ENCODE measurements at regions not wholly inside any gene's neighbourhood (a gene's known extent, or its start where the extent isn't known, plus 50 kb on each side); places are given as distances from the start of the nearest gene placed in this dataset.

DNA sequence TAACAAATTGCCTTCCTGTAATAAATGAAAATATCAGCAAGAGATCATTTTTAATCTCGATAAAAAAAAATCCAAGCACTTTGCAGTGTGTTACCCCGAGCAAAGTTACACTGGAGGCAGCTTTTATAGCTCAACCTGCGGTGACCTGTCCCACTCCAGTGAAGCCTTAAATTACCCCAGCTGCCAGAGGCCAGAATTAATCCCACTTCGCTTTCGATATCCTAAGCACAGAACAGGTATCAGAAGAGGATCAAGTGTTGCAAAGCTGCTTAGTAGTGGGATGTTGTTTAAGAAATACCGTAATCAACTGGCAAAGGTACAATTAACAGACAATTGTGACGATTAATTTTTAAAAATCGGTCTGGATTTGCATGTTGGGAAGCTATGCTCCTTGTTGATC lies 314.0 kb downstream of the AGTPBP1 start:
- Histone ChIP-seq H2AK5ac (ENCODE audit: low read depth, low read length) (no peak overlapping the region), H4K5ac (ENCODE audit: low read depth, low read length) (no peak overlapping the region), H2BK5ac (ENCODE audit: low read depth, low read length, poor library complexity, severe bottlenecking) (no peak overlapping the region), H3K56ac (ENCODE audit: extremely low read depth, insufficient read depth, low read length) (no peak overlapping the region), H3K4me1 (ENCODE audit: control insufficient read depth, insufficient read depth, low read length) (no peaks in the 10 kb centered on the region), H3K4me3 (ENCODE audit: insufficient read depth, low read depth, low read length) (no peak overlapping the region), H3K4ac (ENCODE audit: low read depth, low read length) (no peak overlapping the region), H2AK9ac (replicated peaks; ENCODE audit: low read depth, low read length, poor library complexity) (no peak overlapping the region), H2BK20ac (ENCODE audit: low read depth, low read length) (no peak overlapping the region), H3K9ac (ENCODE audit: low read depth, low read length) (no peak overlapping the region), H3K9me3 (ENCODE audit: control insufficient read depth, insufficient read depth, low read length) (peaks cover 28% of the 10 kb centered on the region), H2BK15ac (ENCODE audit: low read depth, low read length) (no peak overlapping the region), H3K27ac (ENCODE audit: insufficient read depth, low read length) (no peak overlapping the region), H3K18ac (ENCODE audit: low read depth, low read length) (no peak overlapping the region), H4K8ac (ENCODE audit: low read depth in 2 of 2, low read length in 2 of 2) (no peak overlapping the region), H3K27me3 (ENCODE audit: control insufficient read depth, insufficient read depth, low read length) (no peaks in the 10 kb centered on the region), H3K36me3 (ENCODE audit: control insufficient read depth, insufficient read depth, low read length) (no peaks in the 10 kb centered on the region), H3K79me1 (ENCODE audit: low read depth in 1 of 2, low read length in 2 of 2) (no peaks in the 10 kb centered on the region), H2BK120ac (ENCODE audit: low read depth, low read length) (no peak overlapping the region), H3K4me2 (ENCODE audit: low read depth, low read length) (no peak overlapping the region), H2AFZ (replicated peaks; ENCODE audit: low read length, poor library complexity) (no peak overlapping the region), H4K91ac (ENCODE audit: insufficient read depth, low read depth, low read length) (no peak overlapping the region), H4K20me1 (ENCODE audit: insufficient read depth, low read length) (no peaks in the 10 kb centered on the region), H3K9me1 (ENCODE audit: insufficient read depth, low read length) (no peaks in the 10 kb centered on the region), H3K14ac (replicated peaks; ENCODE audit: low read depth, low read length) (no peak overlapping the region), H3K23ac (ENCODE audit: low read depth, low read length) (no peak overlapping the region)
- in situ Hi-C loops (cut with MboI; ENCODE audit: low sequenced_read_pairs) (no loop called here), dilution Hi-C loops (cut with HindIII; ENCODE audit: low sequenced_read_pairs, unreplicated experiment) (no loop called here), intact Hi-C loops (cut with micrococcal nuclease) (no loop called here)
- POLR2A ChIA-PET (ENCODE audit: unreplicated experiment) = no interaction called here
- no TSS peak for BruUV-seq (replicated peaks)
- 40% methylated on average over 2 of the region's 8 CpGs; no CpG with 5 or more reads in 1 of the 2 experiments for WGBS, 2 experiments (ENCODE audit: extremely low coverage in 2 of 2, insufficient read length in 1 of 2)
- TF ChIP-seq MAZ (IDR thresholded peaks at IDR 0.05; ENCODE audit: borderline replicate concordance, low read depth, low read length) = no peak
- no peak for TF ChIP-seq RFX5 (IDR thresholded peaks at IDR 0.05; ENCODE audit: low read depth, low read length)
- TF ChIP-seq NFE2L2 (IDR thresholded peaks at IDR 0.05; ENCODE audit: low read depth, low read length) = no peak
- no peak for TF ChIP-seq RCOR1 (IDR thresholded peaks at IDR 0.05; ENCODE audit: insufficient replicate concordance, low read length)
- no peak for TF ChIP-seq SMC3 (IDR thresholded peaks at IDR 0.05; ENCODE audit: low read depth, low read length)
- no peak for DNase-seq
- CTCF ChIA-PET = interaction anchor here (0.6 kb wide), 1 partner anchor 49 kb away, joined by 4 read pairs; no protein-coding TSS in a partner anchor
- no peak for ATAC-seq (ENCODE audit: low read depth)
